GM19025 (cell line): ENCODE measurements at regions not wholly inside any gene's neighbourhood (a gene's known extent, or its start where the extent isn't known, plus 50 kb on each side); places are given as distances from the start of the nearest gene placed in this dataset.

Experiments
- ATAC-seq: cut with Tn5 transposase; IDR thresholded peaks from one replicate; pipeline ENCODE4 v1.9.1; 2021; ENCODE audit warnings: mild to moderate bottlenecking, low read depth, moderate library complexity; ENCODE audit not compliant: unreplicated experiment

DNA sequence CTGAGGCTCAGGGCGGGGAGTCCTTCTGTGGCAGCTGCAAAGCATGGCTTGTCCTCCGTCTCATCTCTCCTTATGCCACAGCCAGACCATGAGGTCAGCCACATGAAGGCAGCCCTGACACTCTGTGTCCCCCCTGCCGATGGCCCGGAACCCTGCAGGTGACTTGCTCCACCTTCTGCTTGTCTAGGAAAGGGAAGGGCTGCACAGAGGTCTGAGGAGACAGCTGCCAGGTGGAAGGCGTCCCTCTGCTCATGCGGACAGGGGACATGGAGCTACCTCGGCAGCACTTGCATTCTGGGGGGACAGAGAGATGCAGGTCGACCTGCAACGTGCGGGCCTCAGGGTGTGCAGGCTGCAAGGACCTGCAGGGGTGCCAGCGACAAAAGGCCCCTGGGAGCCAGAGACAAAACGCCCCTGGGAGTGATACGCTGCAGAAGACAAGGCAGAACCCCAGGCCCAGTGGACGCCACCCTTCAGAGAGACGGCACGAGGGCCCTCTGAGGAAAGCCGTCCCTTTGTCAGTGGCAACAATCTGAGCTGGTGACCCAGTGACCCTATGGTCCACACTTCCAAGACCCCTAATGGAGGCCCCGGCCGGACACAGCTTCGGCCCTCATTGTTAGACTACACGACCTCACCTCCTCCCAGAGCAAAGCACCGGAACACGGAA is 205.2 kb upstream of the PPP2R2D start:
- no peak for ATAC-seq

- no peak for ATAC-seq
These were observed 203.2 kb upstream of the PPP2R2D start for GRCh38 chr10:131697476-131698128.

DNA sequence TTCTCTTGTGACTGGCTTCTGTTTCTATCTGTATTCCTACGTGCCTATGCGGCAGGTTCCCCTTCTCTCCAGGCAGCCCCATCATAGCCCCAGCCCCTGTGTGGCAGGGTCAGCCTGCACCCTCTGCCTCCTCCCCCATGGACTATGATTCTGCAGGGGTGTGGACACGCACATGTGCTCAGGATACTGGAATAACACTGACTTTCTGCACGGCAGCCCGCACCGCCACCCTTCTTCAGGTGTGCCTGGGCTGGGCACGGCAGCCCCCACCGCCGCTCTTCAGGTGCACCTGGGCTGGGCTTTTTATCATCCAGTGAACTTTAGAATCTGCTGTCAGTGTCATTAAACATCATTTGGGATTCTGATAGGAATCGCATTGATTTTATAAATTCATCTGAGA is 202.6 kb upstream of the PPP2R2D start:
- ATAC-seq: no peak

- ATAC-seq: no peak
These were observed 201.8 kb upstream of the PPP2R2D start for GRCh38 chr10:131698986-131699385.

- ATAC-seq: no peak
These were observed 200.8 kb upstream of the PPP2R2D start for GRCh38 chr10:131700032-131700431.

DNA sequence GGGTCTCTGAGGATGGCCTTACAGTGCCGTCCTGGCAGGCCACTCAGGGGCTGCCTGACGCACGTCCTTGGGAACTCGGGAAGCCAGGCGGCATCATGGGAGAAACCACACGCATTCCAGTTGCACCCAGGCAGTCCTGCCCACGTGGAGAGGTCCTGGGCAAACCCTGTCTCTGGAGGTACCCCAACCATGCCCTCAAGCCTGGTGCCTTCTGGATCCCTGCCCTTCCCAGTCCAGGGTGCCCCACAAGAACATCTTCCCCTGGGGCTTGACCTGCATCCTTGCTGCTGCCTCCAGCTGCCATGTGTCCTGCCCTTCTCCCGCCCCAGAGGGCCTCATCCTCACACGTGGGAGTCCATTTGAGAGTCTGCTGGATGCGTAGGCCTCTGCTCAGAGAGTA is 200.3 kb upstream of the PPP2R2D start:
- no peak for ATAC-seq

- ATAC-seq: no peak
These were observed 199.5 kb upstream of the PPP2R2D start for GRCh38 chr10:131701131-131701947.

- no peak for ATAC-seq
These were observed 198.1 kb upstream of the PPP2R2D start for GRCh38 chr10:131702531-131703356.

DNA sequence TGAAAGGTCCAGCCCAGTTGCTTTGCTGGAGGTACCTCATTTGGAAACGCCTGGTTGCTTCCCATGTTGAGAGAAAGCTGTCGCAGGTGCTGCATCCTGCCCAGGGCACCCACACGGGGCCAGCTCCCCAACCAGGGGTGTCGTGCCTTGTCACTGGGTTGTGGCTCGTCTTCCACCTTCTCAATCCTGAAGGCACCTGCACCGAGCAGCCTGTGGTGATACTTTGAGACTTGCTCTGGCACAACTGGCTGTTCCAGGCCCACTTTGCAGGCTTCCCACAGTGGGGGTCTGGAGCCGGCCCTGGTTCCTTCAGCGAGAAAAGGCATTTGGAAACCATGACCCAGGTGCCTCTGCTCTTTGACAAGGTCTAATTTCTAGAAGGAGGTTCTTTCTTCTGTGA is 197.3 kb upstream of the PPP2R2D start:
- no peak for ATAC-seq

DNA sequence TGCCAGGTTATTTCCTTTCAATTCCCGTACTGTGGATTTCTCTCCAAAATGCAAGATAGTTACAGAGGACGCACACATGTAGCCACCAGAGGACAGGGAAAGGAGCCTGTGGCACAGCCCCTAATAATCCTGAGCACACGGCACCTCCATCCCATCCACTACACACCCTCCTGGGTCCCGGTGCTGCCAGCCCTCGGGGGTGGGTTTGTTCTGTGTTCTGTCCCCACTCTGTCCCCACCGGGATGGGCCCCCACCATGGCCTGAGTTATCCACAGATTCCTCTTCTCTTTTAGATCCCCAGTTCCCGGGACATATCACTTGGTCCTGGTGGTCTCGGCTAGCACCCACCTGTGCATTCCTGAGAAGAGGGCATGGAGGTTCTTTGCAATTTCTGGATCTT is 196.9 kb upstream of the PPP2R2D start:
- ATAC-seq: no peak

DNA sequence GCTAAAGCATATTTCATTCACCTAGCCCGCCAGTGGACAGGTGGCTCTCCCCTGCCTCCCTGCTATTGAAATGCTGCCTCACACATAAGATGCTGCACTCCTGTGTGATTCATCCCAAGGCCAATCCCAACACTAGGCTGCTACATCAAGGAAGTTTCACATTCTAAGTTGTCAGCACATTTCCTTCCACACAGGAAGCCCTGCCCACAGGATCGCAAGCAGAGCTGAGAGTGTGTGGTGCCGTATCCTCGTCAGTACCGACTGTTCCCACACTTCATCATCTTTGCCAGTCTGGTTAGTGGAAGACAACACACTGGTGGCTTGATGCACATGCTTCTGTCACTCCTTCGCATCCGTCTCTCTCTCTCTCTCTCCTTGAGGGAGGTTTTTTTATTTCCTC is 194.3 kb upstream of the PPP2R2D start:
- ATAC-seq: no peak

- ATAC-seq: no peak
These were observed 193.9 kb upstream of the PPP2R2D start for GRCh38 chr10:131706952-131707351.

DNA sequence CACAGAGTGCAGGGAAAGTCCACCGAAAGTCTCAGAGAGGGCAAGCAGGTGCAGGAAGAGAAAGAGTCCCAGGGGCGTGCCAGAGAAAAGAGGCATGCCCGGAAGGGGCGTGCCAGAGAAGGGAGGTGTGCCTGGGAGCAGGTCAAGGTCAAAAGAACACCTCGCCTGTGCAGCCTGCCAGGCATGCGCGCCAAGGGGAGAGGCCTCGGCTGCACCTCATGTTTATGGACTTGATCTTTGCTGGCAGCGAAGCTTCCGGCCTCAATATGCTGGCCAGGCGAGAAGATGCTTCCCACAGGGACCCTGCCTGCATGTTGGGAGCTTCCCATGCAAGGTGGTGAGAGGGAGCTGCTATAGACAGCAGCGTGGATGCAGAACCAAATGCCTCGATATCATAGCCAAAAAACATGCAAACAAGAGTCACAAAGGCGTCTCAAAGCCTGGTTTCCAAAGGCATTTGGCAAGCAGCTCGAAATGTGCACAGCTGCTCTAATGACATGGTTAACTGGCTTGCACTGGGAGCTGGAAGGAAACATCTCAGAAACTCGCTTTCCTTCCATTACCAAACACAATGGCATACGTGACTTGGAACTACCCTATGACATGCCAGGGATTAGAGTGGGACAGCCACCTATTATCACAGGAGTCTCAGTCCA is 192.5 kb upstream of the PPP2R2D start:
- ATAC-seq: no peak

DNA sequence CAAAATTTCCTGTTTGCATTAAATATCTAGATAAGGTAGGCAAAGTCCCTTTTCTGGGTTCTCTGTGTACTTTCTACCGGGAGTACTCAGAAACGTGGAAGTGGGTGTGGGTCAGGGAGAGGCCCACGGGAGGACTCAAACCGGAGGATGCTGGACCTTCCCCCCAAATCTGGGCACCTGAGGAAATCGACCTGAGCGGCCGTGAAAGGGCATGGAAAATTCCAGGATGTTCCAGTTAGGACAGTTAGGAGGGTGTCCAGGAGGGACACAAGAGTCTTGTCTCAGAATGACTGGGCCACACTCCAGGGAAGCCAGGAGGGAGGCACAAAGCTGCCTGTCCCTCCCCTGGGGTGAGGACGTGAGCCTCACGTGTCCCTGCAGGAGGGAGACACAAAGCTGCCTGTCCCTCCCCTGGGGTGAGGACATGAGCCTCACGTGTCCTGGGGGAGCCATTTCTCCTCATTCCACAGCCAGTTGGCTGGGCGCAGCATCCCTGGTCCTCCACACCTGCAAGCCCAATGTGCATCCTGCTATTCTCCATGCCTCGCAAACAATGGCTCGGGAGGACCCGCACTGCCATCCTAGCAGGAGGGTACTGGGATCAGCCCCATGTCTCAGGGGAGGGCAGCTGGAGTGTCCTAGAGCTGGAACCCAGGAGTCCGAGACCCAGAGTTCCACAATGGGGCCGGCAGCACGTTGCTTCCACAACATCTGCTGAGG is 190.5 kb upstream of the PPP2R2D start:
- ATAC-seq: no peak

GRCh38 chr10:131722121-131722520 is 178.7 kb upstream of the PPP2R2D start:
- no peak for ATAC-seq

GRCh38 chr10:131722525-131723264 is 178.1 kb upstream of the PPP2R2D start:
- ATAC-seq: no peak

GRCh38 chr10:131723297-131724168 is 177.3 kb upstream of the PPP2R2D start:
- ATAC-seq: no peak

DNA sequence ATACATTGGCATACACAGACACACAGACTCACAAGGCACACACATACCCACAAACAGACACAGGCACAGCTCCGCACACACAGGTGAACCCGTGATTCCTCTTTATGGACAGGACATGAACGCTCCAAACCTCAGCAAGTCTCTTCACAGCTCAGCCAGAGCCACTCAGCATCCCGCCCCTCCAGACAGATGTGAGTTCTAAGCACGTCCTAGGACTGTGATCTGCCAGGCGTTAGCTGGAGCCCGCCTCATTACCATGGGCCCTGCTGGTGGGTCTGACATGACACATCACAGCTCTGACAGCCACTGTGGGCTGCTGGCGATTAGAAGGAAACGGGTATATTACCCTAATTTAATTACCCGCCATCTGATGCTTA is 176.7 kb upstream of the PPP2R2D start:
- ATAC-seq: no peak
